G401.6 (cell line): ENCODE measurements at regions not wholly inside any gene's neighbourhood (a gene's known extent, or its start where the extent isn't known, plus 50 kb on each side); places are given as distances from the start of the nearest gene placed in this dataset.
"Not testable (repeated sequence)": the region's sequence is repeated elsewhere in the genome, so short reads cannot be mapped to it uniquely, and the experiment has no call there.

ENCODE experiments used
- FAIRE-seq: peaks from 2 replicates; lab custom pipeline; 2012; peaks lifted over from hg19 to GRCh38; lab: Jason Lieb, UNC

- FAIRE-seq = no peak
These were observed 657.7 kb upstream of the GOT2 start for GRCh38 chr16:59391617-59392364.

GRCh38 chr16:59385959-59386358 is 651.8 kb upstream of the GOT2 start:
- no peak for FAIRE-seq

GRCh38 chr16:59385491-59385890 is 651.4 kb upstream of the GOT2 start:
- FAIRE-seq = no peak

- no peak for FAIRE-seq
These were observed 639.5 kb upstream of the GOT2 start for GRCh38 chr16:59373632-59374031.

- no peak for FAIRE-seq
These were observed 636.6 kb upstream of the GOT2 start for GRCh38 chr16:59370717-59371116.

GRCh38 chr16:59369523-59369922 is 635.4 kb upstream of the GOT2 start:
- FAIRE-seq = no peak

- no peak for FAIRE-seq
These were observed 634.5 kb upstream of the GOT2 start for GRCh38 chr16:59368586-59368985.

GRCh38 chr16:59356709-59357108 is 622.6 kb upstream of the GOT2 start:
- no peak for FAIRE-seq

GRCh38 chr16:59356144-59356543 is 622.0 kb upstream of the GOT2 start:
- no peak for FAIRE-seq

GRCh38 chr16:59355704-59356103 is 621.6 kb upstream of the GOT2 start:
- FAIRE-seq = no peak

- FAIRE-seq = no peak
These were observed 617.3 kb upstream of the GOT2 start for GRCh38 chr16:59351305-59351903.

GRCh38 chr16:59350670-59351069 is 616.6 kb upstream of the GOT2 start:
- FAIRE-seq = no peak

- no peak for FAIRE-seq
These were observed 608.6 kb upstream of the GOT2 start for GRCh38 chr16:59342669-59343068.

- FAIRE-seq = no peak
These were observed 607.3 kb upstream of the GOT2 start for GRCh38 chr16:59341368-59341767.

GRCh38 chr16:59339871-59340270 is 605.8 kb upstream of the GOT2 start:
- FAIRE-seq = no peak

- no peak for FAIRE-seq
These were observed 602.1 kb upstream of the GOT2 start for GRCh38 chr16:59336136-59336695.

GRCh38 chr16:59331708-59332107 is 597.6 kb upstream of the GOT2 start:
- not testable (repeated sequence) for FAIRE-seq

GRCh38 chr16:59330019-59330670 is 596.0 kb upstream of the GOT2 start:
- no peak for FAIRE-seq

- no peak for FAIRE-seq
These were observed 594.8 kb upstream of the GOT2 start for GRCh38 chr16:59328961-59329360.

GRCh38 chr16:59327894-59328293 is 593.8 kb upstream of the GOT2 start:
- FAIRE-seq = no peak

GRCh38 chr16:59326955-59327354 is 592.8 kb upstream of the GOT2 start:
- FAIRE-seq = no peak

GRCh38 chr16:59324462-59324861 is 590.3 kb upstream of the GOT2 start:
- no peak for FAIRE-seq

- FAIRE-seq = no peak
These were observed 586.5 kb upstream of the GOT2 start for GRCh38 chr16:59320657-59321056.
